ENCODE measurements at regions not wholly inside any gene's neighbourhood (a gene's known extent, or its start where the extent isn't known, plus 50 kb on each side); places are given as distances from the start of the nearest gene placed in this dataset.

DNA sequence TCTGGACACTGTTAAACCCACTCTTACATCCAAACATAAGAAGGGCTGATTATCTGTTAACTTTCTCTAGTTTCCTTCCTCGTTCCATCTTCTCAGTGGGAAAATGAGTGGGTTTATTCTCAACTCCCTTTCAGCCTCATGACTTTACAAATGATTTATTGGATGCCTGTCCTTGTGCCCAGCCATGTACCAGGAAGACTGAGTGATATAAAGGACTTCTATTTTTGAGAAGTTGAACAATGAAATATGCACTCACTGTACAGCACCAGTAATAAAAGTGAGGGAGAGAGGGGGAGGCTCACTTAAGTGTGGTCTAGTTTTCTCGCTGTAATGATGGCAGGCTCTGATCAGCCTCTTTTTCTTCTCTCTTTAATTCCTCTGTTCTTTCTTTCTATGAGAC lies 277.6 kb downstream of the SMARCA2 start:
- H3K4me3 ChIP-seq (ENCODE audit: low read length, poor library complexity, severe bottlenecking) = no peak overlapping the region
- TF ChIP-seq, protein P1, sequence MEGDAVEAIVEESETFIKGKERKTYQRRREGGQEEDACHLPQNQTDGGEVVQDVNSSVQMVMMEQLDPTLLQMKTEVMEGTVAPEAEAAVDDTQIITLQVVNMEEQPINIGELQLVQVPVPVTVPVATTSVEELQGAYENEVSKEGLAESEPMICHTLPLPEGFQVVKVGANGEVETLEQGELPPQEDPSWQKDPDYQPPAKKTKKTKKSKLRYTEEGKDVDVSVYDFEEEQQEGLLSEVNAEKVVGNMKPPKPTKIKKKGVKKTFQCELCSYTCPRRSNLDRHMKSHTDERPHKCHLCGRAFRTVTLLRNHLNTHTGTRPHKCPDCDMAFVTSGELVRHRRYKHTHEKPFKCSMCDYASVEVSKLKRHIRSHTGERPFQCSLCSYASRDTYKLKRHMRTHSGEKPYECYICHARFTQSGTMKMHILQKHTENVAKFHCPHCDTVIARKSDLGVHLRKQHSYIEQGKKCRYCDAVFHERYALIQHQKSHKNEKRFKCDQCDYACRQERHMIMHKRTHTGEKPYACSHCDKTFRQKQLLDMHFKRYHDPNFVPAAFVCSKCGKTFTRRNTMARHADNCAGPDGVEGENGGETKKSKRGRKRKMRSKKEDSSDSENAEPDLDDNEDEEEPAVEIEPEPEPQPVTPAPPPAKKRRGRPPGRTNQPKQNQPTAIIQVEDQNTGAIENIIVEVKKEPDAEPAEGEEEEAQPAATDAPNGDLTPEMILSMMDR (conservative IDR thresholded peaks at IDR 0.05; ENCODE audit: low read length) = no peak
- no peak for TF ChIP-seq EZH2phosphoT487 (IDR thresholded peaks at IDR 0.05; ENCODE audit: borderline replicate concordance)
- no peak overlapping the region for H3K9ac ChIP-seq (ENCODE audit: low read depth, low read length, poor library complexity, severe bottlenecking)
- H3F3A ChIP-seq (ENCODE audit: low read depth) = no peaks in the 10 kb centered on the region
- H2AFZ ChIP-seq (ENCODE audit: low read length) = no peak overlapping the region
- H3K9me3 ChIP-seq (ENCODE audit: insufficient read depth, low read depth, low read length) = no peaks in the 10 kb centered on the region
- no peaks in the 10 kb centered on the region for H3K4me1 ChIP-seq (ENCODE audit: insufficient read depth, low read length, poor library complexity, severe bottlenecking)
- H3K36me3 ChIP-seq (ENCODE audit: insufficient read depth, low read length) = no peaks in the 10 kb centered on the region
- H3K79me2 ChIP-seq (ENCODE audit: insufficient read depth, low read length) = no peaks in the 10 kb centered on the region
- H4K20me1 ChIP-seq (ENCODE audit: insufficient read depth, low read length, poor library complexity, severe bottlenecking) = no peaks in the 10 kb centered on the region
- H3K27me3 ChIP-seq (ENCODE audit: insufficient read depth, low read length, poor library complexity, severe bottlenecking) = peaks cover 4% of the 10 kb centered on the region
- no peak overlapping the region for H3K4me2 ChIP-seq (ENCODE audit: low read depth, low read length, poor library complexity, severe bottlenecking)
- H3K9me2 ChIP-seq (replicated peaks; ENCODE audit: low read depth, low read length) = no peaks in the 10 kb centered on the region

DNA sequence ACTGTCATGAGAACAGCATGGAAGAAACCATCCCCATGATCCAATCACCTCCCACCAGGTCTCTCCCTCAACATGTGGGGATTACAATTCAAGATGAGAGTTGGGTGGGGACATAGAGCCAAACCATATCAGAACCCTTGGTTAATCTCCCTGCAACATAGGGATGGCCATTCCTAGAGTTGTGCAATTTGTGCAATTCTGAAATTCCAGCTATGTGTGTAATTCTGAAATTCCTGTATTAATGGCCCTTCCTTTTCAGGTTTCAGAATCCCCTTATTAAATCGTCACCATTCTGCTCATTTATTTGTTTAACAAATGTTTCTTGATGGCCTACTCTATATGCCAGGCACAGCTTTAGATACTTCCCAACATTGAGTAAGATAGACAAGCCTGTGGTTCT lies 282.6 kb downstream of the SMARCA2 start:
- Histone ChIP-seq H3K9ac (ENCODE audit: low read depth, low read length, poor library complexity, severe bottlenecking) (no peak overlapping the region), H3K36me3 (ENCODE audit: insufficient read depth, low read length) (no peaks in the 10 kb centered on the region), H3K79me2 (ENCODE audit: insufficient read depth, low read length) (no peaks in the 10 kb centered on the region), H3F3A (ENCODE audit: low read depth) (no peaks in the 10 kb centered on the region), H3K9me3 (ENCODE audit: insufficient read depth, low read depth, low read length) (no peaks in the 10 kb centered on the region), H2AFZ (ENCODE audit: low read length) (no peak overlapping the region), H3K4me3 (ENCODE audit: low read length, poor library complexity, severe bottlenecking) (no peak overlapping the region), H3K4me1 (ENCODE audit: insufficient read depth, low read length, poor library complexity, severe bottlenecking) (no peaks in the 10 kb centered on the region), H4K20me1 (ENCODE audit: insufficient read depth, low read length, poor library complexity, severe bottlenecking) (no peaks in the 10 kb centered on the region), H3K27me3 (ENCODE audit: insufficient read depth, low read length, poor library complexity, severe bottlenecking) (no peaks in the 10 kb centered on the region), H3K9me2 (replicated peaks; ENCODE audit: low read depth, low read length) (no peaks in the 10 kb centered on the region), H3K4me2 (ENCODE audit: low read depth, low read length, poor library complexity, severe bottlenecking) (no peak overlapping the region)
- no peak for TF ChIP-seq EZH2phosphoT487 (IDR thresholded peaks at IDR 0.05; ENCODE audit: borderline replicate concordance)
- TF ChIP-seq, protein P1 (conservative IDR thresholded peaks at IDR 0.05; ENCODE audit: low read length) = no peak

DNA sequence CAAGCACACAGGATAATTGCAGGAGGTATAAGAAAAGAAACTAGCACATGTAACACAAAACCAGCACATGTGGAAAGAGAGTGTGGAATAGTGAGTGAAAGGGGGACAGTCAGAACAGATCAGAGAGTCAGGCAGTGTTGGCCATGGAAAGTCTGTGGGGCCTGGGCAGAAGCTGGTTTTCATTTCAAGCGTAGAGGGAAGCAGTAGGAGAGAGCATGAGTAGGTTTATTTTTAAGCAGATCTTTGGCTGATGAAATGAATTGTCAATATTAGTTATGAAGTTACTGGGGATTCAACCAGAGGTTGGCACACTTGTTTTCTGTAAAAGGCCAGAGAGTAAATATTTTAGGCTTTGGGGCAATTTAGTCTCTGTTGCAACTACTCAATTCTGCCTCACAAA lies 283.1 kb downstream of the SMARCA2 start:
- H3K9ac ChIP-seq (ENCODE audit: low read depth, low read length, poor library complexity, severe bottlenecking) = no peak overlapping the region
- no peak for TF ChIP-seq EZH2phosphoT487 (IDR thresholded peaks at IDR 0.05; ENCODE audit: borderline replicate concordance)
- TF ChIP-seq, protein P1 (conservative IDR thresholded peaks at IDR 0.05; ENCODE audit: low read length) = no peak

More for the DNA sequence above, 283.1 kb downstream of the SMARCA2 start:
- no peak overlapping the region for H2AFZ ChIP-seq (ENCODE audit: low read length)
- no peaks in the 10 kb centered on the region for H4K20me1 ChIP-seq (ENCODE audit: insufficient read depth, low read length, poor library complexity, severe bottlenecking)
- no peaks in the 10 kb centered on the region for H3K9me2 ChIP-seq (replicated peaks; ENCODE audit: low read depth, low read length)
- H3K27me3 ChIP-seq (ENCODE audit: insufficient read depth, low read length, poor library complexity, severe bottlenecking) = no peaks in the 10 kb centered on the region
- H3F3A ChIP-seq (ENCODE audit: low read depth) = no peaks in the 10 kb centered on the region
- no peak overlapping the region for H3K4me2 ChIP-seq (ENCODE audit: low read depth, low read length, poor library complexity, severe bottlenecking)
- H3K4me3 ChIP-seq (ENCODE audit: low read length, poor library complexity, severe bottlenecking) = no peak overlapping the region
- no peaks in the 10 kb centered on the region for H3K4me1 ChIP-seq (ENCODE audit: insufficient read depth, low read length, poor library complexity, severe bottlenecking)
- H3K79me2 ChIP-seq (ENCODE audit: insufficient read depth, low read length) = no peaks in the 10 kb centered on the region
- no peaks in the 10 kb centered on the region for H3K36me3 ChIP-seq (ENCODE audit: insufficient read depth, low read length)
- H3K9me3 ChIP-seq (ENCODE audit: insufficient read depth, low read depth, low read length) = no peaks in the 10 kb centered on the region

Measured in Loucy (cell line).